ENCODE measurements at regions not wholly inside any gene's neighbourhood (a gene's known extent, or its start where the extent isn't known, plus 50 kb on each side); places are given as distances from the start of the nearest gene placed in this dataset.

- Histone ChIP-seq H3K9me3 (ENCODE audit: control insufficient read depth, low read length) (no peaks in the 10 kb centered on the region), H3K27me3 (replicated peaks; ENCODE audit: control insufficient read depth, insufficient read depth, low read length, poor library complexity, severe bottlenecking) (no peaks in the 10 kb centered on the region), H3K4me3 (ENCODE audit: insufficient read depth, low read depth, low read length, poor library complexity, severe bottlenecking) (no peak overlapping the region), H3K4me1 (ENCODE audit: control insufficient read depth, insufficient read depth, low read length, poor library complexity, severe bottlenecking) (no peaks in the 10 kb centered on the region), H3K27ac (ENCODE audit: insufficient read depth, low read length, poor library complexity, severe bottlenecking) (no peak overlapping the region), H3K36me3 (ENCODE audit: control insufficient read depth, insufficient read depth, low read length) (no peaks in the 10 kb centered on the region)
- no peak for DNase-seq
These were observed 157.4 kb upstream of the NAV2 start for GRCh38 chr11:19555266-19555665.

- Histone ChIP-seq H3K27me3 (replicated peaks; ENCODE audit: control insufficient read depth, insufficient read depth, low read length, poor library complexity, severe bottlenecking) (no peaks in the 10 kb centered on the region), H3K27ac (ENCODE audit: insufficient read depth, low read length, poor library complexity, severe bottlenecking) (no peak overlapping the region), H3K4me3 (ENCODE audit: insufficient read depth, low read depth, low read length, poor library complexity, severe bottlenecking) (no peak overlapping the region), H3K9me3 (ENCODE audit: control insufficient read depth, low read length) (no peaks in the 10 kb centered on the region), H3K36me3 (ENCODE audit: control insufficient read depth, insufficient read depth, low read length) (no peaks in the 10 kb centered on the region), H3K4me1 (ENCODE audit: control insufficient read depth, insufficient read depth, low read length, poor library complexity, severe bottlenecking) (no peaks in the 10 kb centered on the region)
- DNase-seq: peak; percentile 21 to 40 (median 22)
These were observed 158.8 kb upstream of the NAV2 start for GRCh38 chr11:19553683-19554333.

- no peak overlapping the region for H3K4me3 ChIP-seq (ENCODE audit: insufficient read depth, low read depth, low read length, poor library complexity, severe bottlenecking)
- H3K4me1 ChIP-seq (ENCODE audit: control insufficient read depth, insufficient read depth, low read length, poor library complexity, severe bottlenecking): no peaks in the 10 kb centered on the region
- no peaks in the 10 kb centered on the region for H3K9me3 ChIP-seq (ENCODE audit: control insufficient read depth, low read length)
- no peak for DNase-seq
- no peaks in the 10 kb centered on the region for H3K27me3 ChIP-seq (replicated peaks; ENCODE audit: control insufficient read depth, insufficient read depth, low read length, poor library complexity, severe bottlenecking)
- H3K27ac ChIP-seq (ENCODE audit: insufficient read depth, low read length, poor library complexity, severe bottlenecking): no peak overlapping the region
- no peaks in the 10 kb centered on the region for H3K36me3 ChIP-seq (ENCODE audit: control insufficient read depth, insufficient read depth, low read length)
These were observed 159.9 kb upstream of the NAV2 start for GRCh38 chr11:19552656-19553260.

GRCh38 chr11:19552161-19552560 is 160.5 kb upstream of the NAV2 start:
- no peaks in the 10 kb centered on the region for H3K27me3 ChIP-seq (replicated peaks; ENCODE audit: control insufficient read depth, insufficient read depth, low read length, poor library complexity, severe bottlenecking)
- no peak overlapping the region for H3K4me3 ChIP-seq (ENCODE audit: insufficient read depth, low read depth, low read length, poor library complexity, severe bottlenecking)
- H3K9me3 ChIP-seq (ENCODE audit: control insufficient read depth, low read length): no peaks in the 10 kb centered on the region
- no peaks in the 10 kb centered on the region for H3K4me1 ChIP-seq (ENCODE audit: control insufficient read depth, insufficient read depth, low read length, poor library complexity, severe bottlenecking)
- DNase-seq: no peak
- H3K27ac ChIP-seq (ENCODE audit: insufficient read depth, low read length, poor library complexity, severe bottlenecking): no peak overlapping the region
- no peaks in the 10 kb centered on the region for H3K36me3 ChIP-seq (ENCODE audit: control insufficient read depth, insufficient read depth, low read length)

- no peaks in the 10 kb centered on the region for H3K27me3 ChIP-seq (replicated peaks; ENCODE audit: control insufficient read depth, insufficient read depth, low read length, poor library complexity, severe bottlenecking)
These were observed 161.2 kb upstream of the NAV2 start for GRCh38 chr11:19551457-19551856.

GRCh38 chr11:19547044-19547443 is 165.6 kb upstream of the NAV2 start:
- H3K27ac ChIP-seq (ENCODE audit: insufficient read depth, low read length, poor library complexity, severe bottlenecking): no peak overlapping the region
- no peaks in the 10 kb centered on the region for H3K36me3 ChIP-seq (ENCODE audit: control insufficient read depth, insufficient read depth, low read length)
- no peaks in the 10 kb centered on the region for H3K9me3 ChIP-seq (ENCODE audit: control insufficient read depth, low read length)
- no peaks in the 10 kb centered on the region for H3K4me1 ChIP-seq (ENCODE audit: control insufficient read depth, insufficient read depth, low read length, poor library complexity, severe bottlenecking)
- H3K4me3 ChIP-seq (ENCODE audit: insufficient read depth, low read depth, low read length, poor library complexity, severe bottlenecking): no peak overlapping the region
- peaks cover 5% of the 10 kb centered on the region for H3K27me3 ChIP-seq (replicated peaks; ENCODE audit: control insufficient read depth, insufficient read depth, low read length, poor library complexity, severe bottlenecking)
- no peak for DNase-seq

More at GRCh38 chr11:19551457-19551856, 161.2 kb upstream of the NAV2 start:
- no peak overlapping the region for H3K27ac ChIP-seq (ENCODE audit: insufficient read depth, low read length, poor library complexity, severe bottlenecking)
- H3K4me3 ChIP-seq (ENCODE audit: insufficient read depth, low read depth, low read length, poor library complexity, severe bottlenecking): no peak overlapping the region
- H3K9me3 ChIP-seq (ENCODE audit: control insufficient read depth, low read length): no peaks in the 10 kb centered on the region
- no peaks in the 10 kb centered on the region for H3K36me3 ChIP-seq (ENCODE audit: control insufficient read depth, insufficient read depth, low read length)
- no peak for DNase-seq
- no peaks in the 10 kb centered on the region for H3K4me1 ChIP-seq (ENCODE audit: control insufficient read depth, insufficient read depth, low read length, poor library complexity, severe bottlenecking)

GRCh38 chr11:19546325-19546724 is 166.3 kb upstream of the NAV2 start:
- Histone ChIP-seq H3K36me3 (ENCODE audit: control insufficient read depth, insufficient read depth, low read length) (no peaks in the 10 kb centered on the region), H3K4me3 (ENCODE audit: insufficient read depth, low read depth, low read length, poor library complexity, severe bottlenecking) (no peak overlapping the region), H3K27ac (ENCODE audit: insufficient read depth, low read length, poor library complexity, severe bottlenecking) (no peak overlapping the region), H3K4me1 (ENCODE audit: control insufficient read depth, insufficient read depth, low read length, poor library complexity, severe bottlenecking) (no peaks in the 10 kb centered on the region), H3K27me3 (replicated peaks; ENCODE audit: control insufficient read depth, insufficient read depth, low read length, poor library complexity, severe bottlenecking) (peaks cover 5% of the 10 kb centered on the region), H3K9me3 (ENCODE audit: control insufficient read depth, low read length) (no peaks in the 10 kb centered on the region)
- no peak for DNase-seq

GRCh38 chr11:19541521-19542049 is 171.1 kb upstream of the NAV2 start:
- no peak overlapping the region for H3K4me3 ChIP-seq (ENCODE audit: insufficient read depth, low read depth, low read length, poor library complexity, severe bottlenecking)
- no peak for DNase-seq
- H3K27ac ChIP-seq (ENCODE audit: insufficient read depth, low read length, poor library complexity, severe bottlenecking): no peak overlapping the region
- no peaks in the 10 kb centered on the region for H3K4me1 ChIP-seq (ENCODE audit: control insufficient read depth, insufficient read depth, low read length, poor library complexity, severe bottlenecking)
- no peaks in the 10 kb centered on the region for H3K36me3 ChIP-seq (ENCODE audit: control insufficient read depth, insufficient read depth, low read length)
- peaks cover 5% of the 10 kb centered on the region for H3K27me3 ChIP-seq (replicated peaks; ENCODE audit: control insufficient read depth, insufficient read depth, low read length, poor library complexity, severe bottlenecking)
- no peaks in the 10 kb centered on the region for H3K9me3 ChIP-seq (ENCODE audit: control insufficient read depth, low read length)

GRCh38 chr11:19539861-19540260 is 172.8 kb upstream of the NAV2 start:
- Histone ChIP-seq H3K36me3 (ENCODE audit: control insufficient read depth, insufficient read depth, low read length) (no peaks in the 10 kb centered on the region), H3K27ac (ENCODE audit: insufficient read depth, low read length, poor library complexity, severe bottlenecking) (no peak overlapping the region), H3K27me3 (replicated peaks; ENCODE audit: control insufficient read depth, insufficient read depth, low read length, poor library complexity, severe bottlenecking) (peaks cover 5% of the 10 kb centered on the region), H3K9me3 (ENCODE audit: control insufficient read depth, low read length) (no peaks in the 10 kb centered on the region), H3K4me3 (ENCODE audit: insufficient read depth, low read depth, low read length, poor library complexity, severe bottlenecking) (no peak overlapping the region), H3K4me1 (ENCODE audit: control insufficient read depth, insufficient read depth, low read length, poor library complexity, severe bottlenecking) (no peaks in the 10 kb centered on the region)
- DNase-seq: no peak

GRCh38 chr11:19537803-19538453 is 174.7 kb upstream of the NAV2 start:
- H3K27me3 ChIP-seq (replicated peaks; ENCODE audit: control insufficient read depth, insufficient read depth, low read length, poor library complexity, severe bottlenecking): peaks cover under 1% of the 10 kb centered on the region
- no peak for DNase-seq
- no peaks in the 10 kb centered on the region for H3K9me3 ChIP-seq (ENCODE audit: control insufficient read depth, low read length)
- H3K27ac ChIP-seq (ENCODE audit: insufficient read depth, low read length, poor library complexity, severe bottlenecking): no peak overlapping the region
- H3K4me3 ChIP-seq (ENCODE audit: insufficient read depth, low read depth, low read length, poor library complexity, severe bottlenecking): no peak overlapping the region
- H3K4me1 ChIP-seq (ENCODE audit: control insufficient read depth, insufficient read depth, low read length, poor library complexity, severe bottlenecking): no peaks in the 10 kb centered on the region
- no peaks in the 10 kb centered on the region for H3K36me3 ChIP-seq (ENCODE audit: control insufficient read depth, insufficient read depth, low read length)
